Loucy (cell line): ENCODE measurements at regions not wholly inside any gene's neighbourhood (a gene's known extent, or its start where the extent isn't known, plus 50 kb on each side); places are given as distances from the start of the nearest gene placed in this dataset.

Experiments
- H2AFZ ChIP-seq: fragments of 200-600 bp; sonication (generic); 2 replicates; pipeline ENCODE4 v1.6.0; 2016; ENCODE audit warnings: antibody characterized with exemption, mild to moderate bottlenecking, low read length, moderate library complexity
- H3F3A ChIP-seq: fragments of 200-600 bp; 2 replicates; pipeline ENCODE4 v1.6.0; 2016; ENCODE audit warnings: antibody characterized with exemption, low read depth, mild to moderate bottlenecking
- H3K27me3 ChIP-seq: fragments of 200-600 bp; sonication (generic); 2 replicates; pipeline ENCODE4 v1.6.1; 2014; ENCODE audit warnings: low read length, mild to moderate bottlenecking; ENCODE audit not compliant: insufficient read depth, poor library complexity, severe bottlenecking
- H3K36me3 ChIP-seq: fragments of 200-600 bp; sonication (generic); 2 replicates; pipeline ENCODE4 v1.6.1; 2016; ENCODE audit warnings: low read length; ENCODE audit not compliant: insufficient read depth
- H3K4me1 ChIP-seq: fragments of 200-600 bp; sonication (generic); 2 replicates; pipeline ENCODE4 v1.5.1; 2014; ENCODE audit warnings: low read length, mild to moderate bottlenecking; ENCODE audit not compliant: insufficient read depth, poor library complexity, severe bottlenecking
- H3K4me2 ChIP-seq: fragments of 200-600 bp; sonication (generic); 2 replicates; pipeline ENCODE4 v1.6.0; 2014; ENCODE audit warnings: antibody characterized with exemption, low read length, low read depth, mild to moderate bottlenecking; ENCODE audit not compliant: poor library complexity, severe bottlenecking
- H3K4me3 ChIP-seq: fragments of 200-600 bp; sonication (generic); 2 replicates; pipeline ENCODE4 v1.5.1; 2014; ENCODE audit warnings: low read length, mild to moderate bottlenecking, mixed read lengths; ENCODE audit not compliant: poor library complexity, severe bottlenecking
- H3K79me2 ChIP-seq: fragments of 200-600 bp; sonication (generic); 2 replicates; pipeline ENCODE4 v1.6.1; 2014; ENCODE audit warnings: low read length; ENCODE audit not compliant: insufficient read depth
- H3K9ac ChIP-seq: fragments of 200-600 bp; sonication (generic); 2 replicates; pipeline ENCODE4 v1.6.0; 2014; ENCODE audit warnings: mild to moderate bottlenecking, low read depth, low read length, moderate library complexity; ENCODE audit not compliant: poor library complexity, severe bottlenecking
- H3K9me2 ChIP-seq: fragments of 200-600 bp; sonication (generic); replicated peaks from 2 replicates; pipeline ENCODE4 v1.6.1; 2016; ENCODE audit warnings: low read depth, low read length, mixed read lengths
- H3K9me3 ChIP-seq: fragments of 200-600 bp; sonication (generic); 2 replicates; pipeline ENCODE4 v1.6.1; 2014; ENCODE audit warnings: mild to moderate bottlenecking, antibody characterized with exemption, low read length, low read depth; ENCODE audit not compliant: insufficient read depth
- H4K20me1 ChIP-seq: fragments of 200-600 bp; sonication (generic); 2 replicates; pipeline ENCODE4 v1.6.0; 2014; ENCODE audit warnings: antibody characterized with exemption, low read length, mild to moderate bottlenecking; ENCODE audit not compliant: insufficient read depth, poor library complexity, severe bottlenecking
- CTCF ChIP-seq: fragments of 200-600 bp; sonication (generic); conservative IDR thresholded peaks from 2 replicates; pipeline ENCODE4 v1.5.1; 2014; ENCODE audit warnings: mild to moderate bottlenecking, antibody characterized with exemption, low read length
- EZH2phosphoT487 ChIP-seq: fragments of 200-600 bp; IDR thresholded peaks from 2 replicates; pipeline ENCODE4 v1.6.1; 2018; ENCODE audit warnings: antibody characterized with exemption, mild to moderate bottlenecking, moderate library complexity, borderline replicate concordance

GRCh38 chr4:171025776-171026175, 787.4 kb upstream of the GALNTL6 start:
- no peak for TF ChIP-seq EZH2phosphoT487
- TF ChIP-seq CTCF = no peak
- no peaks in the 10 kb centered on the region for H3K36me3 ChIP-seq
- no peaks in the 10 kb centered on the region for H4K20me1 ChIP-seq
- no peaks in the 10 kb centered on the region for H3K9me3 ChIP-seq
- H2AFZ ChIP-seq = no peak overlapping the region
- peak overlapping the region; percentile 83 for H3K4me2 ChIP-seq
- peaks cover 39% of the 10 kb centered on the region for H3K4me1 ChIP-seq
- H3F3A ChIP-seq = peaks cover 19% of the 10 kb centered on the region
- H3K27me3 ChIP-seq = no peaks in the 10 kb centered on the region
- no peaks in the 10 kb centered on the region for H3K79me2 ChIP-seq
- peak overlapping the region; percentile 65 for H3K4me3 ChIP-seq
- H3K9ac ChIP-seq = peak overlapping the region; percentile 76
- no peaks in the 10 kb centered on the region for H3K9me2 ChIP-seq

GRCh38 chr4:171025343-171025742, 787.9 kb upstream of the GALNTL6 start:
- Histone ChIP-seq H3K4me1 (peaks cover 39% of the 10 kb centered on the region), H3K4me2 (peak overlapping the region; percentile 83), H3K36me3 (no peaks in the 10 kb centered on the region), H3K4me3 (peak overlapping the region; percentile 65), H2AFZ (peak overlapping the region; percentile 25; the same call in 1 of the 2 replicates), H3K9me3 (no peaks in the 10 kb centered on the region), H3F3A (peaks cover 19% of the 10 kb centered on the region), H4K20me1 (no peaks in the 10 kb centered on the region), H3K9ac (peak overlapping the region; percentile 76), H3K27me3 (no peaks in the 10 kb centered on the region), H3K79me2 (no peaks in the 10 kb centered on the region), H3K9me2 (no peaks in the 10 kb centered on the region)
- TF ChIP-seq EZH2phosphoT487 (no peak), CTCF (no peak)

GRCh38 chr4:171024720-171025303, 788.4 kb upstream of the GALNTL6 start:
- H3K4me2 ChIP-seq = peak overlapping the region; percentile 83

More at GRCh38 chr4:171024720-171025303, 788.4 kb upstream of the GALNTL6 start:
- Histone ChIP-seq H3K4me1 (peaks cover 39% of the 10 kb centered on the region), H3K36me3 (no peaks in the 10 kb centered on the region), H3K4me3 (peak overlapping the region; percentile 65), H4K20me1 (no peaks in the 10 kb centered on the region), H3K27me3 (no peaks in the 10 kb centered on the region), H3F3A (peaks cover 19% of the 10 kb centered on the region), H3K79me2 (no peaks in the 10 kb centered on the region), H3K9ac (peak overlapping the region; percentile 76), H2AFZ (peak overlapping the region; percentile 25; the same call in 1 of the 2 replicates), H3K9me3 (no peaks in the 10 kb centered on the region), H3K9me2 (no peaks in the 10 kb centered on the region)
- no peak for TF ChIP-seq CTCF
- TF ChIP-seq EZH2phosphoT487 = no peak
